ENCODE measurements at regions not wholly inside any gene's neighbourhood (a gene's known extent, or its start where the extent isn't known, plus 50 kb on each side); places are given as distances from the start of the nearest gene placed in this dataset.

DNA sequence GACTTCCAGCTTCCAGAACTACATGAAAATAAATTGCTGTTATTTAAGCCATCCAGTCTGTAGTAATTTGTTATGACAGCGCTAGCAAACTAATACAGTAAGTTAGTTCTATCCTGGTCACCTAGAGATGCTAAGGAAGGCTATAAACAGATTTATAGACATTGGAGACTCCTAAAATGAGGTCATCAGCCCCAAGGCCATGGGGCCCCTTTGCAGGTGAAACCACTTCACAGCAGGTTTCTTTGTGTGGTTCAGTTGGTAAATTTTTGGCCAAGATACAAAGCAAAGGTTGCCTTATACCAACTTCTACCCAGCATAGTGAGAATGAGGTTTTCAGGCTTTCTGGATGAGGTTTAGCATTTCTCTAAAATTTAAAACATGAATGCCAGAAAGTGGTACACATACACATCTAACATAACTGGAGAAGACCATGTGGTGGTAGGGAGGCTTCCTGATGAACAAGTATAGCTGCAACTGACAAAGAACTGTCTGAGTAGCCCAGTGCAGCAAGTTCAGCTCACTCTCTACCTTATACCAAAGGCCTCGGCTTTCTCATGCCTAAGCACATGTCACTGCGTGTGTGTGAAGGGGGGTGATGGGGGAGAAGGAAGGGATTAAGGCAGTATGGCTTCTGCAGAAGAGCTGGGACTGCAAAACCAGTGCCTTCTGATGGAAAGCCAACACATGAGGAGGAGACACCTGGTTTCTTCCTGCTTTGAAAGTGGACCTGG is 264.6 kb upstream of the TAS2R1 start:
- H3K36me3 ChIP-seq (ENCODE audit: insufficient read depth, low read length) = no peaks in the 10 kb centered on the region
- no peak overlapping the region for H3K4me2 ChIP-seq (ENCODE audit: low read length)
- H3K79me2 ChIP-seq (ENCODE audit: insufficient read depth, low read length) = no peaks in the 10 kb centered on the region
- no peak overlapping the region for H3K27ac ChIP-seq (ENCODE audit: low read depth, low read length, poor library complexity, severe bottlenecking)
- no peak overlapping the region for H2AFZ ChIP-seq (ENCODE audit: low read length)
- no peaks in the 10 kb centered on the region for H3K4me1 ChIP-seq (ENCODE audit: insufficient read depth, low read length, severe bottlenecking)
- H3K4me3 ChIP-seq (ENCODE audit: low read depth, low read length, poor library complexity, severe bottlenecking) = no peak overlapping the region
- no peak overlapping the region for H3K9ac ChIP-seq (ENCODE audit: low read length)
- H4K20me1 ChIP-seq (ENCODE audit: insufficient read depth, low read length) = no peaks in the 10 kb centered on the region
- H3K27me3 ChIP-seq (ENCODE audit: insufficient read depth, low read length) = no peaks in the 10 kb centered on the region
- no peaks in the 10 kb centered on the region for H3K9me3 ChIP-seq (ENCODE audit: low read length)
- H3F3A ChIP-seq (ENCODE audit: insufficient read depth, low read length) = no peaks in the 10 kb centered on the region
- TF ChIP-seq, protein P1, sequence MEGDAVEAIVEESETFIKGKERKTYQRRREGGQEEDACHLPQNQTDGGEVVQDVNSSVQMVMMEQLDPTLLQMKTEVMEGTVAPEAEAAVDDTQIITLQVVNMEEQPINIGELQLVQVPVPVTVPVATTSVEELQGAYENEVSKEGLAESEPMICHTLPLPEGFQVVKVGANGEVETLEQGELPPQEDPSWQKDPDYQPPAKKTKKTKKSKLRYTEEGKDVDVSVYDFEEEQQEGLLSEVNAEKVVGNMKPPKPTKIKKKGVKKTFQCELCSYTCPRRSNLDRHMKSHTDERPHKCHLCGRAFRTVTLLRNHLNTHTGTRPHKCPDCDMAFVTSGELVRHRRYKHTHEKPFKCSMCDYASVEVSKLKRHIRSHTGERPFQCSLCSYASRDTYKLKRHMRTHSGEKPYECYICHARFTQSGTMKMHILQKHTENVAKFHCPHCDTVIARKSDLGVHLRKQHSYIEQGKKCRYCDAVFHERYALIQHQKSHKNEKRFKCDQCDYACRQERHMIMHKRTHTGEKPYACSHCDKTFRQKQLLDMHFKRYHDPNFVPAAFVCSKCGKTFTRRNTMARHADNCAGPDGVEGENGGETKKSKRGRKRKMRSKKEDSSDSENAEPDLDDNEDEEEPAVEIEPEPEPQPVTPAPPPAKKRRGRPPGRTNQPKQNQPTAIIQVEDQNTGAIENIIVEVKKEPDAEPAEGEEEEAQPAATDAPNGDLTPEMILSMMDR (IDR thresholded peaks at IDR 0.05; ENCODE audit: low read length) = no peak
- no peak for TF ChIP-seq EZH2 (IDR thresholded peaks at IDR 0.05; ENCODE audit: borderline replicate concordance, low read length)
- H3K9me2 ChIP-seq (ENCODE audit: low read depth, low read length) = no peaks in the 10 kb centered on the region

DNA sequence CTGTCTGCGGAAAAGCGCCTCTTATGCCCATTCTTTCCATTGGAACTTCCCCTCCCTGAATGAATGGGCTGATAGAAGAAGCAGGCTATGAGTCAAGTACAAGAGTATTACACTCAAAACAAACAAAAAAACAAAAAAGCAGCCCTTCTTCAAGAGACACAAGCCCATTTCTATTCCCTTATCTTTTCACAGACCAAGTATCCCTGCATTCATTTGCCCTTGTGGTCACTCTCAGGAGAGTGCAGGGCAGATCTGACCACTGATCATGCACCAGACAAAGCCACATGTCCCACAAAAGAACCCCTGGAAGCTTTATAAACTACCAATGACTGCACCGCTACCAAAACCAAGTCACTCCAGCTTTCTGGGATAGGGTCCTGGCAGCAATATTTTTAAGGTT is 262.5 kb upstream of the TAS2R1 start:
- no peaks in the 10 kb centered on the region for H3K79me2 ChIP-seq (ENCODE audit: insufficient read depth, low read length)
- no peaks in the 10 kb centered on the region for H3K9me3 ChIP-seq (ENCODE audit: low read length)
- no peaks in the 10 kb centered on the region for H4K20me1 ChIP-seq (ENCODE audit: insufficient read depth, low read length)
- TF ChIP-seq EZH2 (IDR thresholded peaks at IDR 0.05; ENCODE audit: borderline replicate concordance, low read length) = no peak
- TF ChIP-seq, protein P1 (IDR thresholded peaks at IDR 0.05; ENCODE audit: low read length) = no peak
- no peak overlapping the region for H3K4me3 ChIP-seq (ENCODE audit: low read depth, low read length, poor library complexity, severe bottlenecking)
- no peaks in the 10 kb centered on the region for H3K36me3 ChIP-seq (ENCODE audit: insufficient read depth, low read length)
- no peaks in the 10 kb centered on the region for H3F3A ChIP-seq (ENCODE audit: insufficient read depth, low read length)
- H3K27ac ChIP-seq (ENCODE audit: low read depth, low read length, poor library complexity, severe bottlenecking) = no peak overlapping the region
- H3K9ac ChIP-seq (ENCODE audit: low read length) = no peak overlapping the region
- H3K4me2 ChIP-seq (ENCODE audit: low read length) = no peak overlapping the region
- H3K27me3 ChIP-seq (ENCODE audit: insufficient read depth, low read length) = no peaks in the 10 kb centered on the region
- H3K4me1 ChIP-seq (ENCODE audit: insufficient read depth, low read length, severe bottlenecking) = no peaks in the 10 kb centered on the region
- no peak overlapping the region for H2AFZ ChIP-seq (ENCODE audit: low read length)
- H3K9me2 ChIP-seq (ENCODE audit: low read depth, low read length) = no peaks in the 10 kb centered on the region

- Histone ChIP-seq H3K4me3 (ENCODE audit: low read depth, low read length, poor library complexity, severe bottlenecking) (no peak overlapping the region), H3K9me3 (ENCODE audit: low read length) (no peaks in the 10 kb centered on the region), H3K27me3 (ENCODE audit: insufficient read depth, low read length) (no peaks in the 10 kb centered on the region), H3K4me2 (ENCODE audit: low read length) (no peak overlapping the region), H3K9me2 (ENCODE audit: low read depth, low read length) (no peaks in the 10 kb centered on the region), H3F3A (ENCODE audit: insufficient read depth, low read length) (no peaks in the 10 kb centered on the region), H3K36me3 (ENCODE audit: insufficient read depth, low read length) (no peaks in the 10 kb centered on the region), H4K20me1 (ENCODE audit: insufficient read depth, low read length) (no peaks in the 10 kb centered on the region), H3K27ac (ENCODE audit: low read depth, low read length, poor library complexity, severe bottlenecking) (no peak overlapping the region), H2AFZ (ENCODE audit: low read length) (no peak overlapping the region), H3K4me1 (ENCODE audit: insufficient read depth, low read length, severe bottlenecking) (no peaks in the 10 kb centered on the region), H3K9ac (ENCODE audit: low read length) (no peak overlapping the region), H3K79me2 (ENCODE audit: insufficient read depth, low read length) (no peaks in the 10 kb centered on the region)
- no peak for TF ChIP-seq EZH2 (IDR thresholded peaks at IDR 0.05; ENCODE audit: borderline replicate concordance, low read length)
- TF ChIP-seq, protein P1 (IDR thresholded peaks at IDR 0.05; ENCODE audit: low read length) = no peak
These were observed 259.4 kb upstream of the TAS2R1 start for GRCh38 chr5:9889511-9889910.
